ENCODE measurements at regions not wholly inside any gene's neighbourhood (a gene's known extent, or its start where the extent isn't known, plus 50 kb on each side); places are given as distances from the start of the nearest gene placed in this dataset.

DNA sequence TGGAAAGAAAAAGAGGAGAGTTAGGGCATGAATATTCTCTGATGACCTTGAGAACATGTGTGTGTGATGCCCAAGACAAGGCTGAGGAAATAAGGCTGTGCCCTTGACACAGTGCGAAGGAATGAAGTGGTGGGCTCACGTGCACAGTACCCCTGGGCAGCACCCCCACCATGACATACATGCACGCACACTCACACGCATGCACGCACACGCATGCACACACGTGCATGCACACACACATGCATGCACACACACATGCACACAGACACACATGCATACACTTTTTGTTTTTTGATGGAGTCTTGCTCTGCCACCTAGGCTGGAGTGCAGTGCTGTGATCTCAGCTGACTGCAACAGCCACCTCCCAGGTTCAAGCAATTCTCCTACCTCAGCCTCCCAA lies 118.1 kb downstream of the GATA3 start:
- no peak for TF ChIP-seq CREB5 (CRISPR knock-in tag; IDR thresholded peaks at IDR 0.05; ENCODE audit: low read depth)
- TF ChIP-seq PPARA (CRISPR knock-in tag; IDR thresholded peaks at IDR 0.05; ENCODE audit: borderline replicate concordance), result no peak
- TF ChIP-seq TCF4 (CRISPR knock-in tag; IDR thresholded peaks at IDR 0.05; ENCODE audit: borderline replicate concordance), result no peak
- no peak for TF ChIP-seq ZNF8 (CRISPR knock-in tag; IDR thresholded peaks at IDR 0.05)
- no peak for TF ChIP-seq SNAI2 (CRISPR knock-in tag; IDR thresholded peaks at IDR 0.05)
- TF ChIP-seq ARNTL (CRISPR knock-in tag; IDR thresholded peaks at IDR 0.05; ENCODE audit: borderline replicate concordance, low read depth), result no peak
- TF ChIP-seq RARB (CRISPR knock-in tag; IDR thresholded peaks at IDR 0.05), result no peak
- TF ChIP-seq PATZ1 (CRISPR knock-in tag; IDR thresholded peaks at IDR 0.05; ENCODE audit: borderline replicate concordance), result no peak
- no peak for TF ChIP-seq ZC3H10 (CRISPR knock-in tag; IDR thresholded peaks at IDR 0.05)
